Suprapubic skin (tissue), 4 donors: ENCODE measurements at regions not wholly inside any gene's neighbourhood (a gene's known extent, or its start where the extent isn't known, plus 50 kb on each side); places are given as distances from the start of the nearest gene placed in this dataset.

Experiments
- DNase-seq, 2 donors: peaks; one replicate each; pipeline ENCODE4 v3.0.0-alpha.2; 2019; ENCODE audit warnings: low spot score in 2 of 2
- H3K27ac ChIP-seq: fragments of 200-600 bp; sonication (generic); one replicate; pipeline ENCODE4 v1.5.1; 2019
- H3K27me3 ChIP-seq: fragments of 200-600 bp; sonication (generic); one replicate; pipeline ENCODE4 v1.5.1; 2019
- H3K36me3 ChIP-seq: fragments of 200-600 bp; sonication (generic); one replicate; pipeline ENCODE4 v1.5.1; 2019
- H3K4me1 ChIP-seq: fragments of 200-600 bp; sonication (generic); one replicate; pipeline ENCODE4 v1.5.1; 2019
- H3K4me3 ChIP-seq: fragments of 200-600 bp; sonication (generic); one replicate; pipeline ENCODE4 v1.5.1; 2019; ENCODE audit warnings: mild to moderate bottlenecking
- H3K9me3 ChIP-seq: fragments of 200-600 bp; sonication (generic); one replicate; pipeline ENCODE4 v1.5.1; 2019
- EP300 ChIP-seq: sonication (generic); formaldehyde crosslinking; IDR thresholded peaks from one replicate; pipeline ENCODE4 v1.6.1; 2017; ENCODE audit warnings: antibody characterized with exemption
- POLR2A ChIP-seq, 2 donors: fragments of 450-650 bp; IDR thresholded peaks; one replicate each; pipeline ENCODE4 v1.6.1; 2017; ENCODE audit warnings: antibody characterized with exemption in 2 of 2, mild to moderate bottlenecking in 2 of 2, moderate library complexity in 2 of 2
- POLR2AphosphoS5 ChIP-seq, 3 donors: sonication (generic); formaldehyde crosslinking; IDR thresholded peaks; one replicate each; pipeline ENCODE4 v1.6.1; 2017; ENCODE audit warnings: antibody characterized with exemption in 3 of 3
- WGBS: methylation state at CpG from one replicate; pipeline ENCODE4 v1.1.5; 2018; 5-methylcytosine and 5-hydroxymethylcytosine counted together
- TF ChIP-seq, protein P1 (sequence below), 2 donors: fragments of 200-600 bp in 1 of 2; fragments of 450-650 bp in 1 of 2; sonication (generic) in 1 of 2; IDR thresholded peaks; one replicate each; pipeline ENCODE4 v1.5.1; 2016 to 2019; ENCODE audit warnings: antibody characterized with exemption in 2 of 2, mild to moderate bottlenecking in 1 of 2, moderate library complexity in 1 of 2

DNA sequence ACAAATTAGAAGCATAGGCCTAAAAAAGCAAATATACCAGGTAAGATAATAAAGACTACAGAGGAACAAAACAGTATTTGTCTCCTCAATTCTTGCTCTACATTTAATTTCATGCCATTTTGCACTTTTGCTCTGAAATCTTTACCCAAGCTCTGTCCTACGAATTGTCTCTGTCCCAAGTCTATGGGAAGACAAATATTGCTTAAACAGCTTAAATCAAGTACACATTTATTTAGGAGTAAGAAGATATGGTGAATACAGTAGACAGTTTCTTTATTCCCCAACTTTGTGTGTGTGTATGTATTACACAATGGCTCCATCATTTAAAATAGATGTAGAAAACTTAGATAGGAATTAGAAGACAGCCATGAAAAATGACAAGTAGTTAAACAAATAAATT lies 163.5 kb upstream of the POU5F2 start:
- WGBS, result 94% methylated on average over 1 of the region's 1 CpG
- Histone ChIP-seq H3K36me3 (no peaks in the 10 kb centered on the region), H3K4me1 (no peaks in the 10 kb centered on the region), H3K9me3 (no peaks in the 10 kb centered on the region), H3K27me3 (no peaks in the 10 kb centered on the region), H3K27ac (no peak overlapping the region), H3K4me3 (no peak overlapping the region)
- TF ChIP-seq EP300, result no peak
- TF ChIP-seq, protein P1, sequence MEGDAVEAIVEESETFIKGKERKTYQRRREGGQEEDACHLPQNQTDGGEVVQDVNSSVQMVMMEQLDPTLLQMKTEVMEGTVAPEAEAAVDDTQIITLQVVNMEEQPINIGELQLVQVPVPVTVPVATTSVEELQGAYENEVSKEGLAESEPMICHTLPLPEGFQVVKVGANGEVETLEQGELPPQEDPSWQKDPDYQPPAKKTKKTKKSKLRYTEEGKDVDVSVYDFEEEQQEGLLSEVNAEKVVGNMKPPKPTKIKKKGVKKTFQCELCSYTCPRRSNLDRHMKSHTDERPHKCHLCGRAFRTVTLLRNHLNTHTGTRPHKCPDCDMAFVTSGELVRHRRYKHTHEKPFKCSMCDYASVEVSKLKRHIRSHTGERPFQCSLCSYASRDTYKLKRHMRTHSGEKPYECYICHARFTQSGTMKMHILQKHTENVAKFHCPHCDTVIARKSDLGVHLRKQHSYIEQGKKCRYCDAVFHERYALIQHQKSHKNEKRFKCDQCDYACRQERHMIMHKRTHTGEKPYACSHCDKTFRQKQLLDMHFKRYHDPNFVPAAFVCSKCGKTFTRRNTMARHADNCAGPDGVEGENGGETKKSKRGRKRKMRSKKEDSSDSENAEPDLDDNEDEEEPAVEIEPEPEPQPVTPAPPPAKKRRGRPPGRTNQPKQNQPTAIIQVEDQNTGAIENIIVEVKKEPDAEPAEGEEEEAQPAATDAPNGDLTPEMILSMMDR (IDR thresholded peaks at IDR 0.05), result no peak
- no peak for TF ChIP-seq POLR2A (IDR thresholded peaks at IDR 0.05)
- no peak for TF ChIP-seq POLR2AphosphoS5 (IDR thresholded peaks at IDR 0.05)
- DNase-seq, result no peak

DNA sequence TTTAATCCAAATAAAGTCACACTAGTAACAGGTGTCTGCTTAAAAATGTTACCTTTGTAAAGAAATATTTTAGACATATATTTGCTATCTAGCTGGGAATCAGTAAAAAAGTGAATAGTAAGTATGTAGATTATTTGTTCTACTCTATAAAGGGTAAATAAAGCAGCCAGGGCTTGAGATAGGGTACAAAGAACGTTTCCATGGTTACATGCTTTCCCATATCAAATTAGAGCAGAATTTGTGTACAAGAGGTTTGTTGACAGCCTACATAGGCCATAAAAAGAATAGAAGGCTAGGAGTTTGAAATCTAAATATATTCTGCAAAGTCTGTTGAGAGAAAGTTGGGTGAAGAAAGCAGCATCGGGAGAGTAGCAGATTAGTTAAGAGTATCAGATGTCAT lies 160.9 kb upstream of the POU5F2 start:
- DNase-seq, result no peak

DNA sequence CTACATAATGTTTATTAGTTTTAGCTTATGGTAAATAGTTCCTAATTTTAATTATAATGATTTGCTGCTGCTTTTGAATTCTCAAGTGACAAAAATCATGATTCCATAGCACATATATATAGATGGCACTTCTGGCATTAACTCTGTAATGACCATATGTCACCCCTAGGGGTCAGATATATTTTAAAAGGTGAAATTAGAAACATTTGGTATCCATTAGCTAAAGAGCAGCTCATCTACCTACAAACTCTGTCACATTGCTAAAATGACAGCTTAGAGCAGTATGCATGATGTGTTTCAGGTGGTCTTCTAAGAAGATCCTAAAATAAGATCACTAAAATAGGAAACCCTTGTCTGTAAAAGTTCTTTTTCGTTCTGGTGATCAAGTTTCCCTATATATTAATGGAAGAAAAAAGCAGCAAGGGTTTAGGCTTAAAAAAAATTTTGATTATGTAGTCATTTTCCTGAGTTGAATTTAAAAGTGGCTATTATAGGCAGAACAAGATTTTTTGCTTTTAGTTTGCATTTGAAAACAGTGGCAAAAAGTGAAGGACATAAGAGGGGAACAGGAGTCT lies 157.7 kb upstream of the POU5F2 start:
- Histone ChIP-seq H3K4me3 (no peak overlapping the region), H3K4me1 (no peaks in the 10 kb centered on the region), H3K36me3 (no peaks in the 10 kb centered on the region), H3K9me3 (no peaks in the 10 kb centered on the region), H3K27ac (no peak overlapping the region), H3K27me3 (no peaks in the 10 kb centered on the region)
- WGBS, result 98% methylated on average over 1 of the region's 1 CpG
- no peak for DNase-seq
- TF ChIP-seq EP300, result no peak
- no peak for TF ChIP-seq POLR2AphosphoS5 (IDR thresholded peaks at IDR 0.05)
- TF ChIP-seq, protein P1 (IDR thresholded peaks at IDR 0.05), result no peak
- no peak for TF ChIP-seq POLR2A (IDR thresholded peaks at IDR 0.05)

More for the DNA sequence above, 160.9 kb upstream of the POU5F2 start:
- Histone ChIP-seq H3K9me3 (no peaks in the 10 kb centered on the region), H3K27ac (no peak overlapping the region), H3K4me1 (no peaks in the 10 kb centered on the region), H3K27me3 (no peaks in the 10 kb centered on the region), H3K4me3 (no peak overlapping the region), H3K36me3 (no peaks in the 10 kb centered on the region)
- TF ChIP-seq EP300 (no peak), POLR2A (IDR thresholded peaks at IDR 0.05) (no peak), POLR2AphosphoS5 (IDR thresholded peaks at IDR 0.05) (no peak)
- TF ChIP-seq, protein P1 (IDR thresholded peaks at IDR 0.05), result no peak
- WGBS, result 90% methylated on average over 2 of the region's 2 CpGs

DNA sequence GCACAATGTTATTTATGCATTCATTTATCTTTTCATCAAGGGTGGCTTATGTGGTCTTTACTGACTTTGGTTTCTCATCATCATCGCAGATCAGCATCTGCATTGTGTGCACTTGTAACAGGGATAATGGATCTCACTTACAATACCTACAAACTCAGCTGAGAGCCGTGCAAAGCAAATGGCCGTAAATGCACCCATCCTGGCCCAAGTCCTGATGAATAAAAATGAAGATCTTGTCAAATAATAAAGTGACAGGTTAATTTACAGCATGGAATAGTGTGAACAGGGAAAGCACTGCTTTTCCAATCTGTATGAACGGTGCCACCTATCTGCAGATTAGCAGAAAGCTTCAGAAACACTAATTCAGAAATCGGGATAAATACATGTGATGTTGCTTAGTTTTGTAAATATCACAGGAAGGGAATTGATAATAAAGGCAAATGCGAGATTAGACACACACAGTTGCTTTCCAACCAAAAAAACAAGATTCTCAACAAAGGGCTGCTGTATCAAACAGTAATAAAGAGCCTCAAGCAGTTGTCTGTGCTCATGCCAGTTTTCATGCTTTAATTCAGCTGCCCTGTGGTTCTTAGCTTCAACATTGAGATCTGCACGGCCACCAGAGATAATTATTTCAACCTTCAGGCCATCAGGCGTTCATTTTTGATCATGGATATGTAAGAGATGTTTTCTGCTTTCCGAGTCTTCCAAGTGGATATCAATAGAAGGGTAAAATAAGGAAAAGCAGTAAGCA lies 153.4 kb upstream of the POU5F2 start:
- TF ChIP-seq EP300 (no peak), POLR2A (IDR thresholded peaks at IDR 0.05) (no peak), POLR2AphosphoS5 (IDR thresholded peaks at IDR 0.05) (no peak)
- TF ChIP-seq, protein P1 (IDR thresholded peaks at IDR 0.05), result no peak
- H3K27ac ChIP-seq, result no peak overlapping the region
- H3K4me1 ChIP-seq, result no peaks in the 10 kb centered on the region
- DNase-seq, result no peak
- WGBS, result 64% methylated on average over 9 of the region's 9 CpGs
- no peak overlapping the region for H3K4me3 ChIP-seq
- H3K27me3 ChIP-seq, result no peaks in the 10 kb centered on the region
- H3K9me3 ChIP-seq, result no peaks in the 10 kb centered on the region
- no peaks in the 10 kb centered on the region for H3K36me3 ChIP-seq

DNA sequence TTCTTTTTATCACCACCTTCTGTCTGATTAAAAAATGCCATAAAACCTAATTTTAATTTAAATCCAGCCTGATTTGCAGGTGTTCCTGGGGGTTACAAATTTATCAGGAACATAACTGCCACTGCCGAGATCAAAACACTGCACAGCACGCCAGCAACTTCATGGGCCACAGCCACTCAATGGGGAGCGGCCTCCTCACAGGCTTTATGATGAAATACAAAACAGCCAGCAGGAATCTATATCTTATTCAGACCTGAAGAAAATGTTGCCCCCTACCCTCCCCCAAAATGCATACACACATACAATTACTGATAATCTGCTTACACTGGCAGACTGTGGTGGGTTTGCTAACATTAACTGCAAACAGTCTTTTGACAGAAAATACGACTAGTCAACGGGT lies 151.7 kb upstream of the POU5F2 start:
- Histone ChIP-seq H3K27me3 (no peaks in the 10 kb centered on the region), H3K4me3 (no peak overlapping the region), H3K4me1 (no peaks in the 10 kb centered on the region), H3K36me3 (no peaks in the 10 kb centered on the region), H3K27ac (no peak overlapping the region), H3K9me3 (no peaks in the 10 kb centered on the region)
- TF ChIP-seq POLR2AphosphoS5 (IDR thresholded peaks at IDR 0.05) (no peak), EP300 (no peak), POLR2A (IDR thresholded peaks at IDR 0.05) (no peak)
- TF ChIP-seq, protein P1 (IDR thresholded peaks at IDR 0.05), result no peak
- no peak for DNase-seq
- 96% methylated on average over 5 of the region's 5 CpGs for WGBS
